Fibroblast of skin of right biceps (primary cell): ENCODE measurements at regions not wholly inside any gene's neighbourhood (a gene's known extent, or its start where the extent isn't known, plus 50 kb on each side); places are given as distances from the start of the nearest gene placed in this dataset.

ENCODE experiments used
- DNase-seq: peaks from one replicate; pipeline ENCODE4 v3.0.0-alpha.2; 2013

GRCh38 chr6:4401408-4402368 is 266.3 kb upstream of the ECI2 start:
- no peak for DNase-seq

GRCh38 chr6:4399656-4400055 is 264.3 kb upstream of the ECI2 start:
- no peak for DNase-seq

GRCh38 chr6:4398791-4399190 is 263.4 kb upstream of the ECI2 start:
- peak; percentile 22 for DNase-seq

- DNase-seq, result no peak
These were observed 261.9 kb upstream of the ECI2 start for GRCh38 chr6:4397307-4397706.

GRCh38 chr6:4396044-4396443 is 260.7 kb upstream of the ECI2 start:
- DNase-seq, result no peak

GRCh38 chr6:4395386-4395785 is 260.0 kb upstream of the ECI2 start:
- no peak for DNase-seq

GRCh38 chr6:4394786-4395185 is 259.4 kb upstream of the ECI2 start:
- no peak for DNase-seq

GRCh38 chr6:4388675-4389074 is 253.3 kb upstream of the ECI2 start:
- no peak for DNase-seq

GRCh38 chr6:4384656-4385055 is 249.3 kb upstream of the ECI2 start:
- no peak for DNase-seq

GRCh38 chr6:4383910-4384638 is 248.7 kb upstream of the ECI2 start:
- no peak for DNase-seq

GRCh38 chr6:4382362-4382853 is 247.0 kb upstream of the ECI2 start:
- no peak for DNase-seq

- DNase-seq, result peak; percentile 72
These were observed 246.0 kb upstream of the ECI2 start for GRCh38 chr6:4381381-4381780.

GRCh38 chr6:4380881-4381281 is 245.5 kb upstream of the ECI2 start:
- DNase-seq, result no peak

GRCh38 chr6:4379958-4380357 is 244.6 kb upstream of the ECI2 start:
- no peak for DNase-seq

- no peak for DNase-seq
These were observed 243.1 kb upstream of the ECI2 start for GRCh38 chr6:4378319-4378996.

GRCh38 chr6:4377603-4378002 is 242.2 kb upstream of the ECI2 start:
- DNase-seq, result no peak

GRCh38 chr6:4374216-4374615 is 238.8 kb upstream of the ECI2 start:
- DNase-seq, result no peak

GRCh38 chr6:4372866-4373265 is 237.5 kb upstream of the ECI2 start:
- no peak for DNase-seq

GRCh38 chr6:4371207-4371921 is 236.0 kb upstream of the ECI2 start:
- peak; percentile 92 for DNase-seq

GRCh38 chr6:4370066-4370465 is 234.7 kb upstream of the ECI2 start:
- DNase-seq, result peak; percentile 96

GRCh38 chr6:4369616-4370015 is 234.2 kb upstream of the ECI2 start:
- peak; percentile 81 for DNase-seq

GRCh38 chr6:4368649-4369048 is 233.3 kb upstream of the ECI2 start:
- DNase-seq, result no peak

GRCh38 chr6:4367643-4368042 is 232.3 kb upstream of the ECI2 start:
- DNase-seq, result no peak
